ENCODE measurements at regions not wholly inside any gene's neighbourhood (a gene's known extent, or its start where the extent isn't known, plus 50 kb on each side); places are given as distances from the start of the nearest gene placed in this dataset.

GRCh38 chr6:125444006-125444923 lies 142.5 kb upstream of the HDDC2 start:
- TF ChIP-seq TEAD4 (IDR thresholded peaks at IDR 0.05; ENCODE audit: borderline replicate concordance, insufficient read depth), result no peak
- TF ChIP-seq EP300 (IDR thresholded peaks at IDR 0.05; ENCODE audit: borderline replicate concordance in 1 of 2, low read depth in 1 of 2, low read length in 1 of 2), result no peak
- no peak for TF ChIP-seq CTCF (IDR thresholded peaks at IDR 0.05)
- no peak for TF ChIP-seq MXI1 (IDR thresholded peaks at IDR 0.05; ENCODE audit: low read depth, low read length)
- no peak for TF ChIP-seq RCOR1 (IDR thresholded peaks at IDR 0.05; ENCODE audit: low read length)
- TF ChIP-seq FOXM1 (IDR thresholded peaks at IDR 0.05; ENCODE audit: low read depth), result no peak
- no peak for TF ChIP-seq POLR2AphosphoS5 (IDR thresholded peaks at IDR 0.05; ENCODE audit: low read depth, low read length)
- TF ChIP-seq REST (IDR thresholded peaks at IDR 0.05; ENCODE audit: low read depth, low read length), result no peak
- TF ChIP-seq GABPA (IDR thresholded peaks at IDR 0.05; ENCODE audit: low read depth), result no peak
- TF ChIP-seq USF1 (IDR thresholded peaks at IDR 0.05; ENCODE audit: borderline replicate concordance, low read depth), result no peak
- TF ChIP-seq TCF12 (IDR thresholded peaks at IDR 0.05), result no peak
- no peak for TF ChIP-seq JUND (IDR thresholded peaks at IDR 0.05)
- no peak for TF ChIP-seq FOSL2 (IDR thresholded peaks at IDR 0.05; ENCODE audit: borderline replicate concordance, low read depth)
